GF-D8 (cell line): ENCODE measurements at regions not wholly inside any gene's neighbourhood (a gene's known extent, or its start where the extent isn't known, plus 50 kb on each side); places are given as distances from the start of the nearest gene placed in this dataset.

Experiments
- DNase-seq: peaks from one replicate; lab custom pipeline; 2025; lab: John Stamatoyannopoulos, UW

- no peak for DNase-seq
Observed at GRCh38 chr6:40268166-40268565, 319.0 kb downstream of the LRFN2 start.

GRCh38 chr6:40265615-40266014 lies 321.5 kb downstream of the LRFN2 start:
- DNase-seq, result no peak

- DNase-seq, result no peak
Observed at GRCh38 chr6:40263970-40264369, 323.2 kb downstream of the LRFN2 start.

- no peak for DNase-seq
Observed at GRCh38 chr6:40262363-40262762, 324.8 kb downstream of the LRFN2 start.

- DNase-seq, result no peak
Observed at GRCh38 chr6:40258531-40258930, 324.3 kb upstream of the MOCS1 start.

- DNase-seq, result no peak
Observed at GRCh38 chr6:40256831-40257230, 322.6 kb upstream of the MOCS1 start.

GRCh38 chr6:40256224-40256623 lies 322.0 kb upstream of the MOCS1 start:
- DNase-seq, result no peak

GRCh38 chr6:40253420-40253819 lies 319.2 kb upstream of the MOCS1 start:
- no peak for DNase-seq

GRCh38 chr6:40252531-40253258 lies 318.4 kb upstream of the MOCS1 start:
- no peak for DNase-seq

GRCh38 chr6:40251637-40252300 lies 317.5 kb upstream of the MOCS1 start:
- DNase-seq, result no peak

- no peak for DNase-seq
Observed at GRCh38 chr6:40249935-40250334, 315.7 kb upstream of the MOCS1 start.

GRCh38 chr6:40247516-40248115 lies 313.4 kb upstream of the MOCS1 start:
- no peak for DNase-seq

GRCh38 chr6:40244699-40245098 lies 310.4 kb upstream of the MOCS1 start:
- DNase-seq, result no peak

- no peak for DNase-seq
Observed at GRCh38 chr6:40232698-40233097, 298.4 kb upstream of the MOCS1 start.

- DNase-seq, result no peak
Observed at GRCh38 chr6:40227735-40228134, 293.5 kb upstream of the MOCS1 start.

GRCh38 chr6:40222354-40222753 lies 288.1 kb upstream of the MOCS1 start:
- DNase-seq, result no peak

- DNase-seq, result no peak
Observed at GRCh38 chr6:40219799-40220198, 285.5 kb upstream of the MOCS1 start.

GRCh38 chr6:40210628-40211056 lies 276.4 kb upstream of the MOCS1 start:
- no peak for DNase-seq

- DNase-seq, result no peak
Observed at GRCh38 chr6:40205801-40206200, 271.5 kb upstream of the MOCS1 start.

GRCh38 chr6:40205004-40205403 lies 270.7 kb upstream of the MOCS1 start:
- no peak for DNase-seq

GRCh38 chr6:40197371-40197770 lies 263.1 kb upstream of the MOCS1 start:
- DNase-seq, result no peak

- no peak for DNase-seq
Observed at GRCh38 chr6:40196135-40196518, 261.9 kb upstream of the MOCS1 start.

GRCh38 chr6:40195428-40196134 lies 261.3 kb upstream of the MOCS1 start:
- DNase-seq, result no peak
